Esophagus squamous epithelium (tissue), 4 donors: ENCODE measurements at regions not wholly inside any gene's neighbourhood (a gene's known extent, or its start where the extent isn't known, plus 50 kb on each side); places are given as distances from the start of the nearest gene placed in this dataset.

ENCODE experiments used
- POLR2A ChIP-seq, 4 donors: fragments of 450-650 bp; IDR thresholded peaks; one replicate each; pipeline ENCODE4 v1.6.1; 2017; ENCODE audit warnings: antibody characterized with exemption in 4 of 4, mild to moderate bottlenecking in 4 of 4, moderate library complexity in 3 of 4
- TF ChIP-seq, protein P1 (sequence below), 6 experiments: fragments of 450-650 bp in 4 of 6; fragments of 200-600 bp in 2 of 6; sonication (generic) in 2 of 6; IDR thresholded peaks; one replicate each; pipeline ENCODE4 v1.5.1; 2016 to 2019; ENCODE audit warnings: antibody characterized with exemption in 6 of 6, mild to moderate bottlenecking in 4 of 6, moderate library complexity in 4 of 6

DNA sequence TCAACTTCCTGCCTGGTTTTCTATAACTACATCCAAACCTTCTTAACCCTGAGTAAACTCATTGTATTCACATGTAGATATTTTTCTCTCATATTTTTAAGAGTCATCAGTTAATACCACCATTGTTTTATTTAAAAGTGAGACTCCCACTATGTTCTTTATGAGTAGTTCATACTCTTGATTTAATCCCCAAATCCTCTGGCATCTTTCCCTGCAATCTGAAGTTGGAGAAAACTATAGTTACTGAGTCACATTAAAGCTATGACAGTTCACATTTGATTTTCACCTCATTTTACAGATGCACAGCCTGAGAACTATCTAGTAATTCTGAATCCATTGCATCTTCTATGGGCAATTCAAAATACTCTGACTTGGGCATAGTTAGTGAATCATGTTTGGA, 1358.7 kb upstream of the NRXN1 start:
- TF ChIP-seq, protein P1, sequence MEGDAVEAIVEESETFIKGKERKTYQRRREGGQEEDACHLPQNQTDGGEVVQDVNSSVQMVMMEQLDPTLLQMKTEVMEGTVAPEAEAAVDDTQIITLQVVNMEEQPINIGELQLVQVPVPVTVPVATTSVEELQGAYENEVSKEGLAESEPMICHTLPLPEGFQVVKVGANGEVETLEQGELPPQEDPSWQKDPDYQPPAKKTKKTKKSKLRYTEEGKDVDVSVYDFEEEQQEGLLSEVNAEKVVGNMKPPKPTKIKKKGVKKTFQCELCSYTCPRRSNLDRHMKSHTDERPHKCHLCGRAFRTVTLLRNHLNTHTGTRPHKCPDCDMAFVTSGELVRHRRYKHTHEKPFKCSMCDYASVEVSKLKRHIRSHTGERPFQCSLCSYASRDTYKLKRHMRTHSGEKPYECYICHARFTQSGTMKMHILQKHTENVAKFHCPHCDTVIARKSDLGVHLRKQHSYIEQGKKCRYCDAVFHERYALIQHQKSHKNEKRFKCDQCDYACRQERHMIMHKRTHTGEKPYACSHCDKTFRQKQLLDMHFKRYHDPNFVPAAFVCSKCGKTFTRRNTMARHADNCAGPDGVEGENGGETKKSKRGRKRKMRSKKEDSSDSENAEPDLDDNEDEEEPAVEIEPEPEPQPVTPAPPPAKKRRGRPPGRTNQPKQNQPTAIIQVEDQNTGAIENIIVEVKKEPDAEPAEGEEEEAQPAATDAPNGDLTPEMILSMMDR (IDR thresholded peaks at IDR 0.05): no peak
- no peak for TF ChIP-seq POLR2A (IDR thresholded peaks at IDR 0.05)
